HepG2 (cell line): ENCODE measurements at regions not wholly inside any gene's neighbourhood (a gene's known extent, or its start where the extent isn't known, plus 50 kb on each side); places are given as distances from the start of the nearest gene placed in this dataset.
"Not testable (repeated sequence)": the region's sequence is repeated elsewhere in the genome, so short reads cannot be mapped to it uniquely, and the experiment has no call there.

ENCODE experiments used
- ATAC-seq: fragments of 200-7000 bp; cut with Tn5 transposase; 3 replicates; pipeline ENCODE4 v1.9.1; 2020; ENCODE audit warnings: mild to moderate bottlenecking, moderate library complexity
- BruUV-seq: library from RNA; stranded (reverse); fragments of 400-500 nt; replicated peaks from 2 replicates; lab custom pipeline; 2021; lab: Mats Ljungman, UMichigan
- CTCF ChIA-PET: fragments of 300-600 bp; formaldehyde crosslinking; extraction: SDS; loops from one replicate; lab custom pipeline; 2021; ENCODE audit warnings: low total read pairs, inconsistent platforms, low intra/inter-chr PET ratio; lab: Yijun Ruan, JAX
- POLR2A ChIA-PET: fragments of 350-600 bp; sonication (Branson Sonifier 250); formaldehyde crosslinking; loops from one replicate; lab custom pipeline; 2020; ENCODE audit warnings: antibody characterized with exemption, inconsistent platforms; lab: Yijun Ruan, JAX
- DNase-seq: peaks from one replicate; pipeline ENCODE4 v3.0.0-alpha.2; 2015; ENCODE audit warnings: low spot score
- FAIRE-seq: peaks from 3 replicates; lab custom pipeline; 2011; peaks lifted over from hg19 to GRCh38; lab: Jason Lieb, UNC
- H2AFZ ChIP-seq: one replicate; pipeline ENCODE4 v1.6.1; 2011; ENCODE audit warnings: low read length, inconsistent platforms
- H3K27ac ChIP-seq: fragments of 300-600 bp; 3 replicates; pipeline ENCODE4 v1.8.0; 2011; ENCODE audit warnings: mixed run types, mild to moderate bottlenecking, mixed read lengths, low read length, inconsistent platforms; ENCODE audit not compliant: insufficient read depth; ENCODE audit errors: extremely low read length
- H3K27me3 ChIP-seq, 2 experiments: fragments of 200-600 bp in 1 of 2; 2 replicates in 1 of 2; 3 replicates in 1 of 2; pipeline versions ENCODE4 v1.6.0 to v1.8.0; 2011; ENCODE audit warnings: low read length in 2 of 2, mild to moderate bottlenecking in 2 of 2, moderate library complexity in 2 of 2, inconsistent platforms in 1 of 2; ENCODE audit not compliant: insufficient read depth in 2 of 2, control insufficient read depth in 1 of 2
- H3K36me3 ChIP-seq, 2 experiments: fragments of 200-600 bp in 1 of 2; replicated peaks in 1 of 2; 2 replicates in 1 of 2; 3 replicates in 1 of 2; pipeline versions ENCODE4 v1.5.1 to v1.8.0; 2011; ENCODE audit warnings: low read length in 2 of 2, inconsistent platforms in 1 of 2; ENCODE audit not compliant: insufficient read depth in 2 of 2, control insufficient read depth in 1 of 2
- H3K4me1 ChIP-seq: 2 replicates; pipeline ENCODE4 v1.5.1; 2012; ENCODE audit warnings: low read length, inconsistent platforms; ENCODE audit not compliant: insufficient read depth
- H3K4me2 ChIP-seq: 2 replicates; pipeline ENCODE4 v1.6.0; 2011; ENCODE audit warnings: low read depth, low read length, inconsistent platforms
- H3K4me3 ChIP-seq, 3 experiments: fragments of 200-600 bp in 1 of 3; sonication (generic), shearing (Covaris generic) in 1 of 3; replicated peaks in 1 of 3; 2 replicates each; pipeline ENCODE4 v1.5.1; 2011 to 2016; ENCODE audit warnings: low read length in 3 of 3, inconsistent platforms in 2 of 3, low read depth in 2 of 3, mild to moderate bottlenecking in 2 of 3, control low read depth in 1 of 3, mixed read lengths in 1 of 3; ENCODE audit not compliant: insufficient read depth in 1 of 3
- H3K79me2 ChIP-seq: one replicate; pipeline ENCODE4 v1.6.1; 2011; ENCODE audit warnings: low read length, inconsistent platforms; ENCODE audit not compliant: insufficient read depth
- H3K9ac ChIP-seq: 2 replicates; pipeline ENCODE4 v1.6.0; 2011; ENCODE audit warnings: mild to moderate bottlenecking, low read depth, low read length, inconsistent platforms; ENCODE audit not compliant: insufficient read depth
- H3K9me3 ChIP-seq: 2 replicates; pipeline ENCODE4 v1.5.1; 2012; ENCODE audit warnings: mild to moderate bottlenecking, low read length
- H4K20me1 ChIP-seq: 2 replicates; pipeline ENCODE4 v1.6.0; 2011; ENCODE audit warnings: inconsistent platforms, mild to moderate bottlenecking, low read length, moderate library complexity; ENCODE audit not compliant: insufficient read depth
- FOXO1 ChIP-seq: sonication (generic); formaldehyde crosslinking; IDR thresholded peaks from 2 replicates; pipeline ENCODE4 v1.4.0; 2020; ENCODE audit warnings: missing genetic modification reagents
- GLI4 ChIP-seq: sonication (generic); formaldehyde crosslinking; IDR thresholded peaks from 2 replicates; pipeline ENCODE4 v1.5.1; 2020; ENCODE audit warnings: missing genetic modification reagents, mild to moderate bottlenecking, moderate library complexity, borderline replicate concordance
- TP53 ChIP-seq: sonication (generic); formaldehyde crosslinking; conservative IDR thresholded peaks from 2 replicates; pipeline ENCODE4 v1.4.0; 2020; ENCODE audit warnings: missing genetic modification reagents
- ZNF841 ChIP-seq: sonication (generic); formaldehyde crosslinking; IDR thresholded peaks from 2 replicates; pipeline ENCODE4 v1.8.1; 2023; ENCODE audit warnings: missing genetic modification reagents, borderline replicate concordance
- whole genome bisulfite sequencing: methylation state at CpG from one replicate; pipeline ENCODE4 v1.1.6; 2017; ENCODE audit warnings: low lambda C conversion rate; 5-methylcytosine and 5-hydroxymethylcytosine counted together
- in situ Hi-C: cut with HindIII; loops from 2 replicates; pipeline ENCODE4 v1.10.0; 2017; ENCODE audit warnings: low pct_unique_long_range_greater_than_20kb; ENCODE audit not compliant: extremely low pct_ligation_motif_present
- intact Hi-C: fragments of 100-400 bp; cut with micrococcal nuclease; formaldehyde crosslinking; loops from one replicate; pipeline ENCODE4 v1.10.0; 2022; ENCODE audit not compliant: unreplicated experiment

DNA sequence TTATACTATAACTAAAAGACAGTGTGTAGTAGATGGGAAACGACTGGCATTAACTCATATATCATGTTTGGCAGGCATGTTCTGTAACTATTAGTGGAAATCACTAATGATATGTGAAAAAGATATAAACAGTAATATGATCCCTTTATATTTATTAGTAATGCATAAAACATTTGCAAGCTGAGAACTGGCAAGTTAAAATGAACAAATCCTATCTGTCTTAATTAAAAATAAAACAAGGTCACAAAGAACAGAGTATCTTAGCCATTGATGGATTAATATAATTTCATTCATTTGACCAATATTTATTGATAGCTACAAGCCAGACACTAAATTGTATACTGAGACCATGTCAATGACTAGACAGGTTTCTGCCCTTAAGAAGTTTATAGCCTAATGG is 154.5 kb downstream of the CRPPA start:
- DNase-seq: no peak
- no peaks in the 10 kb centered on the region for H3K79me2 ChIP-seq
- no peaks in the 10 kb centered on the region for H3K27me3 ChIP-seq
- H3K27ac ChIP-seq: no peak overlapping the region
- no peaks in the 10 kb centered on the region for H3K4me1 ChIP-seq
- H3K9me3 ChIP-seq: no peaks in the 10 kb centered on the region
- BruUV-seq: no TSS peak
- in situ Hi-C loops (no loop called here), intact Hi-C loops (no loop called here)
- no peak overlapping the region for H3K4me3 ChIP-seq
- TF ChIP-seq TP53 (no peak), FOXO1 (CRISPR knock-in tag) (no peak), GLI4 (CRISPR knock-in tag) (no peak), ZNF841 (CRISPR knock-in tag) (no peak)
- H4K20me1 ChIP-seq: no peaks in the 10 kb centered on the region
- POLR2A ChIA-PET: no interaction called here
- H3K4me2 ChIP-seq: no peak overlapping the region
- H3K36me3 ChIP-seq: no peaks in the 10 kb centered on the region
- H3K9ac ChIP-seq: no peak overlapping the region
- no peak for ATAC-seq
- CTCF ChIA-PET: no interaction called here
- 0% methylated on average over 1 of the region's 1 CpG for WGBS
- H2AFZ ChIP-seq: no peak overlapping the region
- no peak for FAIRE-seq

- WGBS: 11% methylated on average over 9 of the region's 9 CpGs
- FAIRE-seq, DNase-seq, H3K27me3 ChIP-seq, H3K36me3 ChIP-seq, H3K27ac ChIP-seq, H3K9me3 ChIP-seq, H2AFZ ChIP-seq, POLR2A ChIA-PET, H4K20me1 ChIP-seq, in situ Hi-C loops, H3K4me2 ChIP-seq, H3K4me3 ChIP-seq, H3K9ac ChIP-seq, BruUV-seq, intact Hi-C loops, CTCF ChIA-PET, H3K4me1 ChIP-seq, H3K79me2 ChIP-seq, ATAC-seq: not testable (repeated sequence)
These were observed 154.9 kb downstream of the CRPPA start for GRCh38 chr7:16266470-16266869.
